GM20000 (cell line): ENCODE measurements at regions not wholly inside any gene's neighbourhood (a gene's known extent, or its start where the extent isn't known, plus 50 kb on each side); places are given as distances from the start of the nearest gene placed in this dataset.

Experiments
- DNase-seq: peaks from one replicate; pipeline ENCODE4 v3.0.0; 2012; ENCODE audit warnings: low spot score
- CTCF ChIP-seq: IDR thresholded peaks from 2 replicates; pipeline ENCODE4 v1.5.1; 2012; ENCODE audit warnings: mild to moderate bottlenecking, control low read depth; ENCODE audit errors: extremely low read depth, missing control alignments

GRCh38 chr6:140091895-140092294 lies 717.4 kb upstream of the CITED2 start:
- TF ChIP-seq CTCF, result no peak
- no peak for DNase-seq

GRCh38 chr6:140090871-140091270 lies 716.4 kb upstream of the CITED2 start:
- no peak for DNase-seq
- TF ChIP-seq CTCF, result no peak

- DNase-seq, result no peak
- no peak for TF ChIP-seq CTCF
Measured at GRCh38 chr6:140083375-140083774, 708.9 kb upstream of the CITED2 start.

GRCh38 chr6:140082867-140083297 lies 708.4 kb upstream of the CITED2 start:
- no peak for TF ChIP-seq CTCF
- no peak for DNase-seq

- DNase-seq, result no peak
- no peak for TF ChIP-seq CTCF
Measured at GRCh38 chr6:140079328-140079727, 704.9 kb upstream of the CITED2 start.

GRCh38 chr6:140078561-140079125 lies 704.2 kb upstream of the CITED2 start:
- DNase-seq, result no peak
- no peak for TF ChIP-seq CTCF

GRCh38 chr6:140077827-140078560 lies 703.5 kb upstream of the CITED2 start:
- DNase-seq, result no peak

More at GRCh38 chr6:140077827-140078560, 703.5 kb upstream of the CITED2 start:
- no peak for TF ChIP-seq CTCF
